Neutrophil (primary cell): ENCODE measurements at regions not wholly inside any gene's neighbourhood (a gene's known extent, or its start where the extent isn't known, plus 50 kb on each side); places are given as distances from the start of the nearest gene placed in this dataset.

Experiments used
- H3K27ac ChIP-seq: fragments of 200-600 bp; sonication (generic); 2 replicates; pipeline ENCODE4 v1.5.1; 2016; ENCODE audit warnings: mild to moderate bottlenecking, moderate library complexity
- H3K27me3 ChIP-seq: fragments of 200-600 bp; sonication (generic); 2 replicates; pipeline ENCODE4 v1.6.0; 2016; ENCODE audit warnings: mild to moderate bottlenecking
- H3K36me3 ChIP-seq: fragments of 200-600 bp; sonication (generic); 2 replicates; pipeline ENCODE4 v1.5.1; 2017
- H3K4me1 ChIP-seq, 2 experiments: fragments of 200-600 bp in 1 of 2; sonication (generic) in 1 of 2; 1 replicate in 1 of 2; 2 replicates in 1 of 2; pipeline versions ENCODE4 v1.5.1 to v1.6.1; 2013 to 2016; ENCODE audit warnings: low read depth in 1 of 2, low read length in 1 of 2, mild to moderate bottlenecking in 1 of 2, moderate library complexity in 1 of 2; ENCODE audit not compliant: control insufficient read depth in 1 of 2, insufficient read depth in 1 of 2
- H3K4me3 ChIP-seq, 2 experiments: fragments of 200-600 bp in 1 of 2; sonication (generic) in 1 of 2; 1 replicate in 1 of 2; 2 replicates in 1 of 2; pipeline ENCODE4 v1.5.1; 2013 to 2016; ENCODE audit warnings: low read depth in 1 of 2, low read length in 1 of 2, mild to moderate bottlenecking in 1 of 2, moderate library complexity in 1 of 2
- H3K9me3 ChIP-seq: fragments of 200-600 bp; sonication (generic); 2 replicates; pipeline ENCODE4 v1.5.1; 2016
- CTCF ChIP-seq: fragments of 200-600 bp; sonication (generic); IDR thresholded peaks from 2 replicates; pipeline ENCODE4 v1.5.1; 2016; ENCODE audit warnings: antibody characterized with exemption

GRCh38 chr3:105214590-105214989 is 152.1 kb upstream of the ALCAM start:
- no peak overlapping the region for H3K27ac ChIP-seq
- no peaks in the 10 kb centered on the region for H3K4me1 ChIP-seq
- no peak overlapping the region for H3K4me3 ChIP-seq
- no peak for TF ChIP-seq CTCF
- H3K36me3 ChIP-seq: no peaks in the 10 kb centered on the region
- no peaks in the 10 kb centered on the region for H3K9me3 ChIP-seq
- no peaks in the 10 kb centered on the region for H3K27me3 ChIP-seq

- Histone ChIP-seq H3K36me3 (no peaks in the 10 kb centered on the region), H3K27ac (no peak overlapping the region), H3K4me1 (no peaks in the 10 kb centered on the region), H3K4me3 (no peak overlapping the region), H3K9me3 (no peaks in the 10 kb centered on the region), H3K27me3 (no peaks in the 10 kb centered on the region)
- TF ChIP-seq CTCF: no peak
These were observed 144.1 kb upstream of the ALCAM start for GRCh38 chr3:105222568-105223093.

- no peak overlapping the region for H3K27ac ChIP-seq
- no peak for TF ChIP-seq CTCF
- H3K4me1 ChIP-seq: no peaks in the 10 kb centered on the region
- H3K4me3 ChIP-seq: no peak overlapping the region
- no peaks in the 10 kb centered on the region for H3K27me3 ChIP-seq
- no peaks in the 10 kb centered on the region for H3K9me3 ChIP-seq
- no peaks in the 10 kb centered on the region for H3K36me3 ChIP-seq
These were observed 142.9 kb upstream of the ALCAM start for GRCh38 chr3:105223815-105224214.

- no peaks in the 10 kb centered on the region for H3K27me3 ChIP-seq
- TF ChIP-seq CTCF: no peak
These were observed 138.0 kb upstream of the ALCAM start for GRCh38 chr3:105228696-105229095.

GRCh38 chr3:105232553-105232952 is 134.2 kb upstream of the ALCAM start:
- no peaks in the 10 kb centered on the region for H3K36me3 ChIP-seq

More at GRCh38 chr3:105228696-105229095, 138.0 kb upstream of the ALCAM start:
- Histone ChIP-seq H3K27ac (no peak overlapping the region), H3K36me3 (no peaks in the 10 kb centered on the region), H3K4me3 (no peak overlapping the region), H3K4me1 (no peaks in the 10 kb centered on the region), H3K9me3 (no peaks in the 10 kb centered on the region)

More at GRCh38 chr3:105232553-105232952, 134.2 kb upstream of the ALCAM start:
- Histone ChIP-seq H3K27me3 (no peaks in the 10 kb centered on the region), H3K4me3 (no peak overlapping the region), H3K27ac (no peak overlapping the region), H3K4me1 (no peaks in the 10 kb centered on the region), H3K9me3 (no peaks in the 10 kb centered on the region)
- TF ChIP-seq CTCF: no peak
